ENCODE measurements at regions not wholly inside any gene's neighbourhood (a gene's known extent, or its start where the extent isn't known, plus 50 kb on each side); places are given as distances from the start of the nearest gene placed in this dataset.
A peak's percentile ranks its signal among the peaks of the same experiment; 100 is the strongest.

GRCh38 chr2:203805486-203805838, 62.1 kb upstream of the CTLA4 start:
- peaks cover 2% of the 10 kb centered on the region for H3K27me3 Mint-ChIP-seq (ENCODE audit: insufficient read depth)
- H3K4me3 Mint-ChIP-seq: no peak overlapping the region
- Histone ChIP-seq H3K9me3 (ENCODE audit: control insufficient read depth, low read length) (peaks cover 6% of the 10 kb centered on the region), H3K36me3 (ENCODE audit: control insufficient read depth, insufficient read depth, low read length) (no peaks in the 10 kb centered on the region), H3K27me3 (ENCODE audit: control insufficient read depth, insufficient read depth, low read length, poor library complexity, severe bottlenecking) (no peaks in the 10 kb centered on the region), H3K4me3 (ENCODE audit: low read length) (no peak overlapping the region), H3K9ac (ENCODE audit: extremely low read depth, low read length, poor library complexity, severe bottlenecking) (no peak overlapping the region), H3K27ac (ENCODE audit: low read depth, low read length) (no peak overlapping the region), H3K4me1 (ENCODE audit: control insufficient read depth, insufficient read depth, low read length) (no peaks in the 10 kb centered on the region)
- peaks cover 4% of the 10 kb centered on the region for H3K9me3 Mint-ChIP-seq
- no peak for DNase-seq
- no peaks in the 10 kb centered on the region for H3K4me1 Mint-ChIP-seq
- TF ChIP-seq, protein P1, sequence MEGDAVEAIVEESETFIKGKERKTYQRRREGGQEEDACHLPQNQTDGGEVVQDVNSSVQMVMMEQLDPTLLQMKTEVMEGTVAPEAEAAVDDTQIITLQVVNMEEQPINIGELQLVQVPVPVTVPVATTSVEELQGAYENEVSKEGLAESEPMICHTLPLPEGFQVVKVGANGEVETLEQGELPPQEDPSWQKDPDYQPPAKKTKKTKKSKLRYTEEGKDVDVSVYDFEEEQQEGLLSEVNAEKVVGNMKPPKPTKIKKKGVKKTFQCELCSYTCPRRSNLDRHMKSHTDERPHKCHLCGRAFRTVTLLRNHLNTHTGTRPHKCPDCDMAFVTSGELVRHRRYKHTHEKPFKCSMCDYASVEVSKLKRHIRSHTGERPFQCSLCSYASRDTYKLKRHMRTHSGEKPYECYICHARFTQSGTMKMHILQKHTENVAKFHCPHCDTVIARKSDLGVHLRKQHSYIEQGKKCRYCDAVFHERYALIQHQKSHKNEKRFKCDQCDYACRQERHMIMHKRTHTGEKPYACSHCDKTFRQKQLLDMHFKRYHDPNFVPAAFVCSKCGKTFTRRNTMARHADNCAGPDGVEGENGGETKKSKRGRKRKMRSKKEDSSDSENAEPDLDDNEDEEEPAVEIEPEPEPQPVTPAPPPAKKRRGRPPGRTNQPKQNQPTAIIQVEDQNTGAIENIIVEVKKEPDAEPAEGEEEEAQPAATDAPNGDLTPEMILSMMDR (conservative IDR thresholded peaks at IDR 0.05): no peak
- 100% methylated on average over 1 of the region's 1 CpG; no CpG with 5 or more reads in 1 of the 2 experiments for WGBS, 2 experiments (ENCODE audit: insufficient coverage in 1 of 2, insufficient read length in 1 of 2)
- no peaks in the 10 kb centered on the region for H3K36me3 Mint-ChIP-seq (ENCODE audit: low read depth)
- H3K27ac Mint-ChIP-seq: no peak overlapping the region

DNA sequence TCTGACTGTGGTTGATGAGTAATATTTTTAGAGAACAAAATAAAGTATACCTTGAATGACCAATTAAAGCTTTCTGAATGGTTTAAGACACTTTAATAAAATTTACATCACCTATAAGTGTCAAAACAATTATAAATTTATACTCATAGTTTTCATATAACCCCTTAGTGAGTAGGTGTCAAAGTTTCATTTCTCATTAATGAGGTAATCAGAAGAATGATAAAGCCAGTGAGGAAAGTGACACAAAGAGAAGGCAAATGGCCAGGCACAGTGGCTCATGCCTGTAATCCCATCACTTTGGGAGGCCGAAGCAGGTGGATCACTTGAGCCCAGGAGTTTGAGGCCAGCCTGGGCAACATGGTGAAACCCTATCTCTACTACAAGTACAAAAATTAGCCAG, 60.8 kb upstream of the CTLA4 start:
- Mint-ChIP-seq H3K4me1 (no peaks in the 10 kb centered on the region), H3K4me3 (no peak overlapping the region), H3K9me3 (peaks cover 4% of the 10 kb centered on the region), H3K36me3 (ENCODE audit: low read depth) (no peaks in the 10 kb centered on the region), H3K27ac (no peak overlapping the region), H3K27me3 (ENCODE audit: insufficient read depth) (no peaks in the 10 kb centered on the region)
- no peaks in the 10 kb centered on the region for H3K4me1 ChIP-seq (ENCODE audit: control insufficient read depth, insufficient read depth, low read length)
- TF ChIP-seq, protein P1 (conservative IDR thresholded peaks at IDR 0.05): no peak
- H3K36me3 ChIP-seq (ENCODE audit: control insufficient read depth, insufficient read depth, low read length): no peaks in the 10 kb centered on the region
- H3K4me3 ChIP-seq (ENCODE audit: low read length): no peak overlapping the region
- peak overlapping the region; percentile 96 for H3K27ac ChIP-seq (ENCODE audit: low read depth, low read length)
- H3K27me3 ChIP-seq (ENCODE audit: control insufficient read depth, insufficient read depth, low read length, poor library complexity, severe bottlenecking): no peaks in the 10 kb centered on the region
- no peak for DNase-seq
- peaks cover 6% of the 10 kb centered on the region for H3K9me3 ChIP-seq (ENCODE audit: control insufficient read depth, low read length)
- WGBS, 2 experiments (ENCODE audit: insufficient coverage in 1 of 2, insufficient read length in 1 of 2): 95 to 100% methylated on average over 1 of the region's 1 CpG
- no peak overlapping the region for H3K9ac ChIP-seq (ENCODE audit: extremely low read depth, low read length, poor library complexity, severe bottlenecking)

GRCh38 chr2:203808046-203808750, 59.4 kb upstream of the CTLA4 start:
- no peaks in the 10 kb centered on the region for H3K36me3 ChIP-seq (ENCODE audit: control insufficient read depth, insufficient read depth, low read length)
- no peak overlapping the region for H3K4me3 Mint-ChIP-seq
- DNase-seq: no peak
- no peaks in the 10 kb centered on the region for H3K36me3 Mint-ChIP-seq (ENCODE audit: low read depth)
- peaks cover under 1% of the 10 kb centered on the region for H3K27me3 ChIP-seq (ENCODE audit: control insufficient read depth, insufficient read depth, low read length, poor library complexity, severe bottlenecking)
- no peak overlapping the region for H3K4me3 ChIP-seq (ENCODE audit: low read length)
- TF ChIP-seq, protein P1 (conservative IDR thresholded peaks at IDR 0.05): no peak
- H3K4me1 ChIP-seq (ENCODE audit: control insufficient read depth, insufficient read depth, low read length): no peaks in the 10 kb centered on the region
- H3K9me3 ChIP-seq (ENCODE audit: control insufficient read depth, low read length): peaks cover 6% of the 10 kb centered on the region
- peak overlapping the region; percentile 96 for H3K27ac ChIP-seq (ENCODE audit: low read depth, low read length)
- H3K9ac ChIP-seq (ENCODE audit: extremely low read depth, low read length, poor library complexity, severe bottlenecking): no peak overlapping the region
- peaks cover 4% of the 10 kb centered on the region for H3K9me3 Mint-ChIP-seq
- H3K4me1 Mint-ChIP-seq: no peaks in the 10 kb centered on the region
- WGBS, 2 experiments (ENCODE audit: insufficient coverage in 1 of 2, insufficient read length in 1 of 2): 42 to 70% methylated on average over 2 to 5 of the region's 7 CpGs
- no peak overlapping the region for H3K27ac Mint-ChIP-seq
- peaks cover 6% of the 10 kb centered on the region for H3K27me3 Mint-ChIP-seq (ENCODE audit: insufficient read depth)
